HT1080 (cell line): ENCODE measurements at regions not wholly inside any gene's neighbourhood (a gene's known extent, or its start where the extent isn't known, plus 50 kb on each side); places are given as distances from the start of the nearest gene placed in this dataset.
"Not testable (repeated sequence)": the region's sequence is repeated elsewhere in the genome, so short reads cannot be mapped to it uniquely, and the experiment has no call there.

Experiments
- DNase-seq: peaks from one replicate; pipeline ENCODE4 v3.0.0-alpha.2; 2015; ENCODE audit warnings: low read depth

- no peak for DNase-seq
Observed at GRCh38 chr1:55793856-55794255, 578.7 kb upstream of the USP24 start.

- DNase-seq, result no peak
Observed at GRCh38 chr1:55792870-55793269, 577.7 kb upstream of the USP24 start.

GRCh38 chr1:55789466-55789865 is 574.3 kb upstream of the USP24 start:
- no peak for DNase-seq

GRCh38 chr1:55786396-55786795 is 571.2 kb upstream of the USP24 start:
- no peak for DNase-seq

- DNase-seq, result not testable (repeated sequence)
Observed at GRCh38 chr1:55784941-55785450, 569.8 kb upstream of the USP24 start.

- peak; percentile 85 for DNase-seq
Observed at GRCh38 chr1:55781944-55782482, 566.8 kb upstream of the USP24 start.

- DNase-seq, result no peak
Observed at GRCh38 chr1:55781003-55781402, 565.8 kb upstream of the USP24 start.

- no peak for DNase-seq
Observed at GRCh38 chr1:55777545-55777944, 562.4 kb upstream of the USP24 start.

- DNase-seq, result no peak
Observed at GRCh38 chr1:55775007-55775406, 559.8 kb upstream of the USP24 start.

GRCh38 chr1:55774446-55774845 is 559.3 kb upstream of the USP24 start:
- peak; percentile 5 for DNase-seq

GRCh38 chr1:55773211-55773940 is 558.2 kb upstream of the USP24 start:
- no peak for DNase-seq

GRCh38 chr1:55768327-55768952 is 553.3 kb upstream of the USP24 start:
- no peak for DNase-seq

GRCh38 chr1:55767171-55767570 is 552.0 kb upstream of the USP24 start:
- no peak for DNase-seq

- DNase-seq, result not testable (repeated sequence)
Observed at GRCh38 chr1:55765505-55765904, 550.3 kb upstream of the USP24 start.

- DNase-seq, result no peak
Observed at GRCh38 chr1:55751776-55752175, 536.6 kb upstream of the USP24 start.

GRCh38 chr1:55750628-55750995 is 535.4 kb upstream of the USP24 start:
- DNase-seq, result no peak

- DNase-seq, result no peak
Observed at GRCh38 chr1:55749975-55750627, 534.9 kb upstream of the USP24 start.

GRCh38 chr1:55747408-55747841 is 532.3 kb upstream of the USP24 start:
- DNase-seq, result no peak

GRCh38 chr1:55746710-55747109 is 531.5 kb upstream of the USP24 start:
- DNase-seq, result no peak

GRCh38 chr1:55741516-55741915 is 526.4 kb upstream of the USP24 start:
- no peak for DNase-seq

GRCh38 chr1:55735106-55735505 is 519.9 kb upstream of the USP24 start:
- DNase-seq, result peak; percentile 58

GRCh38 chr1:55726994-55727393 is 511.8 kb upstream of the USP24 start:
- DNase-seq, result peak; percentile 66
